Suppressor macrophage treated with lipopolysaccharide for 1 hour (primary cell): ENCODE measurements at regions not wholly inside any gene's neighbourhood (a gene's known extent, or its start where the extent isn't known, plus 50 kb on each side); places are given as distances from the start of the nearest gene placed in this dataset.
A peak's percentile ranks its signal among the peaks of the same experiment; 100 is the strongest.

Experiments
- DNase-seq, 3 donors: peaks; one replicate each; pipeline ENCODE4 v3.0.0-alpha.2; 2020 to 2022

GRCh38 chr15:69798481-69799250 lies 299.1 kb downstream of the TLE3 start:
- DNase-seq: peak; percentile 51 to 57 (median 57)

GRCh38 chr15:69801144-69801543 lies 296.6 kb downstream of the TLE3 start:
- peak in 1 of 3 donors; percentile 10 for DNase-seq

GRCh38 chr15:69802432-69802831 lies 295.3 kb downstream of the TLE3 start:
- DNase-seq: no peak

- DNase-seq: peak; percentile 74 to 83 (median 82)
Observed at GRCh38 chr15:69804786-69805185, 292.9 kb downstream of the TLE3 start.

GRCh38 chr15:69805248-69805953 lies 292.3 kb downstream of the TLE3 start:
- peak in 1 of 3 donors; percentile 18 for DNase-seq

- DNase-seq: no peak
Observed at GRCh38 chr15:69806287-69806915, 291.3 kb downstream of the TLE3 start.

GRCh38 chr15:69807721-69808120 lies 290.0 kb downstream of the TLE3 start:
- peak; percentile 36 to 45 (median 42) for DNase-seq

- peak in 1 of 3 donors; percentile 30 for DNase-seq
Observed at GRCh38 chr15:69808756-69809155, 289.0 kb downstream of the TLE3 start.

GRCh38 chr15:69809421-69809820 lies 288.3 kb downstream of the TLE3 start:
- no peak for DNase-seq

- no peak for DNase-seq
Observed at GRCh38 chr15:69810431-69811354, 287.0 kb downstream of the TLE3 start.

- DNase-seq: no peak
Observed at GRCh38 chr15:69812861-69813261, 284.9 kb downstream of the TLE3 start.

GRCh38 chr15:69813881-69814280 lies 283.8 kb downstream of the TLE3 start:
- no peak for DNase-seq

GRCh38 chr15:69814932-69815331 lies 282.8 kb downstream of the TLE3 start:
- no peak for DNase-seq

- DNase-seq: no peak
Observed at GRCh38 chr15:69815793-69816192, 281.9 kb downstream of the TLE3 start.

GRCh38 chr15:69816522-69816921 lies 281.2 kb downstream of the TLE3 start:
- DNase-seq: no peak

- no peak for DNase-seq
Observed at GRCh38 chr15:69818529-69818928, 279.2 kb downstream of the TLE3 start.

- no peak for DNase-seq
Observed at GRCh38 chr15:69819371-69819770, 278.3 kb downstream of the TLE3 start.

GRCh38 chr15:69820819-69821218 lies 276.9 kb downstream of the TLE3 start:
- no peak for DNase-seq

GRCh38 chr15:69823223-69823907 lies 274.4 kb downstream of the TLE3 start:
- DNase-seq: no peak

GRCh38 chr15:69824075-69824876 lies 273.4 kb downstream of the TLE3 start:
- no peak for DNase-seq

GRCh38 chr15:69824877-69825406 lies 272.8 kb downstream of the TLE3 start:
- DNase-seq: no peak
